ENCODE measurements at regions not wholly inside any gene's neighbourhood (a gene's known extent, or its start where the extent isn't known, plus 50 kb on each side); places are given as distances from the start of the nearest gene placed in this dataset.

- Histone ChIP-seq H2AFZ (ENCODE audit: low read length) (0 out of 2 replicates have a peak overlapping the region, but pooled peaks have one; percentile 74), H3K27me3 (replicated peaks in 1 of 4; ENCODE audit: control insufficient read depth in 3 of 4, extremely low read depth in 1 of 4, insufficient read depth in 3 of 4, low read length in 3 of 4) (no peaks in the 10 kb centered on the region), H3K79me2 (ENCODE audit: control insufficient read depth in 1 of 2, insufficient read depth in 2 of 2, low read length in 2 of 2) (no peaks in the 10 kb centered on the region), H3K79me1 (ENCODE audit: low read depth, low read length) (no peaks in the 10 kb centered on the region), H3K23ac (ENCODE audit: insufficient read length) (no peak overlapping the region), H2BK5ac (ENCODE audit: low read depth, low read length) (no peak overlapping the region), H3K18ac (ENCODE audit: extremely low read depth, low read length) (no peak overlapping the region), H2BK20ac (ENCODE audit: low read length) (no peak overlapping the region), H3K27ac (ENCODE audit: low read depth, low read length) (no peak overlapping the region), H3K56ac (replicated peaks; ENCODE audit: insufficient read length, low read depth, low read length) (no peak overlapping the region), H2BK15ac (ENCODE audit: low read length) (no peak overlapping the region), H3K4me1 (replicated peaks in 1 of 4; ENCODE audit: control insufficient read depth in 3 of 4, insufficient read depth in 4 of 4, low read length in 3 of 4) (peaks cover 0 to 2% (median 0%) of the 10 kb centered on the region in 4 experiments; a peak in 1 of 7 replicates), H2AK5ac (ENCODE audit: low read depth, low read length) (no peak overlapping the region), H3K36me3 (ENCODE audit: control insufficient read depth in 2 of 4, insufficient read depth in 4 of 4, low read length in 3 of 4) (no peaks in the 10 kb centered on the region), H3K9ac (replicated peaks in 1 of 4; ENCODE audit: extremely low read depth in 1 of 4, low read depth in 3 of 4, low read length in 3 of 4) (no peak overlapping the region), H3K4ac (replicated peaks; ENCODE audit: insufficient read length, low read depth, low read length) (no peak overlapping the region), H2BK12ac (ENCODE audit: low read depth, low read length) (no peak overlapping the region), H3K14ac (ENCODE audit: insufficient read length) (no peak overlapping the region), H3K4me3 (ENCODE audit: extremely low read depth in 1 of 4, insufficient read depth in 2 of 4, low read depth in 3 of 4, low read length in 4 of 4) (no peak overlapping the region), H4K20me1 (replicated peaks in 1 of 2; ENCODE audit: control insufficient read depth in 1 of 2, insufficient read depth in 2 of 2, low read length in 2 of 2) (no peaks in the 10 kb centered on the region), H4K91ac (replicated peaks; ENCODE audit: insufficient read length, low read length) (no peak overlapping the region), H4K8ac (ENCODE audit: extremely low read depth, insufficient read depth, low read length) (no peak overlapping the region), H3K23me2 (ENCODE audit: low read depth, low read length) (no peaks in the 10 kb centered on the region), H3K4me2 (ENCODE audit: insufficient read depth in 1 of 2, low read depth in 2 of 2, low read length in 2 of 2) (no peak overlapping the region), H4K5ac (ENCODE audit: insufficient read length, low read depth, low read length) (no peak overlapping the region), H2BK120ac (replicated peaks; ENCODE audit: low read depth, low read length) (no peak overlapping the region), H3K9me3 (ENCODE audit: insufficient read depth in 2 of 2, low read depth in 1 of 2, low read length in 1 of 2) (no peaks in the 10 kb centered on the region)
- FAIRE-seq: no peak
- DNase-seq (ENCODE audit: low read depth in 1 of 2, low spot score in 2 of 2): no peak
- POLR2A ChIA-PET (ENCODE audit: partially characterized antibody): no interaction called here
- CTCF ChIA-PET (ENCODE audit: partially characterized antibody): no interaction called here
- 82% methylated on average over 8 of the region's 8 CpGs; no CpG with 5 or more reads in 1 of the 2 experiments for WGBS, 2 experiments (ENCODE audit: extremely low coverage in 1 of 2, insufficient coverage in 1 of 2, insufficient read length in 1 of 2, insufficient replicate concordance in 2 of 2, low coverage in 1 of 2, low lambda C conversion rate in 2 of 2, missing lambda C conversion rate in 1 of 2)
Observed at GRCh38 chr9:81224166-81225081, 464.9 kb downstream of the TLE1 start.
